ENCODE measurements at regions not wholly inside any gene's neighbourhood (a gene's known extent, or its start where the extent isn't known, plus 50 kb on each side); places are given as distances from the start of the nearest gene placed in this dataset.

- TF ChIP-seq CTCF (IDR thresholded peaks at IDR 0.05) = no peak
- no peak for TF ChIP-seq ZFX (IDR thresholded peaks at IDR 0.05; ENCODE audit: borderline replicate concordance)
Measured at GRCh38 chr7:35908331-35909216, 107.7 kb downstream of the SEPTIN7 start.

All from 22Rv1 (cell line).